SKM-1 (cell line): ENCODE measurements at regions not wholly inside any gene's neighbourhood (a gene's known extent, or its start where the extent isn't known, plus 50 kb on each side); places are given as distances from the start of the nearest gene placed in this dataset.
"Not testable (repeated sequence)": the region's sequence is repeated elsewhere in the genome, so short reads cannot be mapped to it uniquely, and the experiment has no call there.

ENCODE experiments used
- DNase-seq: peaks from one replicate; lab custom pipeline; 2025; ENCODE audit not compliant: unreplicated experiment; lab: John Stamatoyannopoulos, UW

- DNase-seq, result no peak
These were observed 209.6 kb downstream of the CDH26 start for GRCh38 chr20:60167812-60168211.

DNA sequence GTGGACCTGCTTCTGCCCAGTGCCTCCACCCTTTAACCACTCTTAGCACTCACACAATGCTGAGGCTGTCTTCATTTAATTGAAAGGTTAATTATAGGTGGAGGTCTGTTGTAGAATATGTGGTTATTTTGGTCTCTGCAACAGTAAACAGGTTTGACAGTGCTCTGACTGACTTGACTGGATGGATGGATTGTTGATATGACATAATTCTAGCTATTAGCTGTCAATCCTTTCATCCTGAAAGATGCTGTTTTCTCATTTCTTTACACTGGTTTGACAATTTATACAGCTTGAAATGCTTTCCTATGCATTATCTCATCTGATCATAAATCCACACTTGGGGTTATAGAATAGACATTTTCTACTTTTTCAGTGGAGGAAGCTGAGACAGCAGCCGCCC lies 210.7 kb downstream of the CDH26 start:
- no peak for DNase-seq

DNA sequence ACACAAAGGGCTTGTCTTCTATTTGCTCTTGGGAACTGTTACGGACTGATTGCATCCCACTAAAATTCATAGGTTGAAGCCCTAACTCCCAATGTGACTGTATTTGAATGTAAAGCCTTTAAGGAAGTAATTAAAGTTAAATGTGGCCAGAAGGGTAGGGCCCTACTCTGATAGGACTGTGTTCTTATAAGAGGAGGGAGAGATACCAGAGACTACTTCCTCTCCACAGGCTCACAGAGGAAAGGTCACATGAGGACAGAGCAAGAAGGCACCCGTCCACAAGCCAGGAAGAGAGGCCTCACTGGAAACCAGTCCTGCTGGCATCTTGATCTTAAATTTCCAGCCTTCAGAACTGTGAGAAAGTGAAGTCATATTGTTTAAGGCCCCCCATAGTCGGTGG lies 211.9 kb downstream of the CDH26 start:
- DNase-seq, result no peak

DNA sequence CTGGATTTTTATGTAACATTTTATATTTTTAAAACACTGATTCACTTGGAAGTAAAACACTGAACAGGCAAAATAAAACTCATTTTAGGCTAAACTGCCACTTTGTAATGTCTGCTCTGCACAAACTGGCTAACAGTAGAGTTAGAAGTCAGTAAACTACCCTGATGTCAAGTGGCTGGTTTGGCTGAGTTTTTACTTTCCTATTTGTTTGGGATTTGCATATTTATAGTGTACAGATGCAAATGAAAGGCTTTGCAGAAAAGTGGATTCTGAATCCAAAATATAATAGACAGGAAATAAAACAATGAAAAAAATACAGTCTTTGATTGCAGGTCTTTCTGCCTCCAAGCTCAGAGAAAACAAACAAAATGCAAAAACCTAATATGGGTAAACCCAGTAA lies 213.1 kb downstream of the CDH26 start:
- no peak for DNase-seq

DNA sequence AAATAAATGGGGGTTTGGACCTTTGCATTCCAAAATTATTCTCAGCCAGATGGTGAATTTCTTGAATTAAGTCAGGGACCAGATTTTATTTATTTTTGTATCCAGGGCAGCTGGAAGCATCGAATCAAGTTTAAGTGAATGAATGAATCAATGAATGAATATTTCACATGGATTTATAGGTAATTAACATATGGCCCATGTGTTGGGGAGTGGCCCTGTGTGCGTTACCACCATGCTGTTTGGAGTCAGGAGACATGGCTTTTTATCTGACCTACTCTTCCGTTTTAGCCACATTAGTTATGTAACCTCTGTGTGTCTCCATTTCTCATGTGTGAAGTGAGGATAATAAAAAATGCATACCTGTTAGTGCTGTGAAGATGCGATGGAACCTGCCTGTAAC lies 213.5 kb downstream of the CDH26 start:
- DNase-seq, result no peak

DNA sequence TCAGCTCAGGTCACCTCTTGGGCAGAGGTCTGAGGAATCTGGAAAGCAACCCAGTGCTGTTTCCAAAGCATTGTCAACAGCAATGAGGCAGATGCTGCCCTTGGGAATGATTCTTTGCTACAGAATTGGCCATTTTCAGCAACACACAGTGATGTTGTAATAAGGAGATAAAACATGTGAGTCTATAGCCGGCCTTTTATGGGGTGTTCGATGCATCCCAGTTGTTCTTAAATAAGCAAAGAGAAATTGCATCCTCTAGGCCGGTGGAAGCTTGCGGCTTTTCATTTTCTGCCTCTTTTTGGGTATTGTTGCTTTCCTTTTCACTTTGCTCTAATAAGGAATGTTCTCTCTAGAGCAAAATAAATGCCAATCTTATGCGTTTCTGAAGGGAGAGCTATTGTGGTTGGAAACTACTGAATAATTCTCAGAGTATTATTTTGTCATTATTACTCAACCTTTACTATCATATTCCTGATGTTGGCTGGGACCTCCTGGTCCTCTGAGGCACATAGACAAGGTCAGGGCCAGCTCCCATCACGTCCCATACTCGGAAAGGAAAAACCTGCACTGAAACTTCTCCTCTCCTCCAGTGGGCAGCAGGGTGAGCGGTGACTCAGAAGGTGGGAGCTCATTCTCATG lies 214.2 kb downstream of the CDH26 start:
- DNase-seq, result no peak

DNA sequence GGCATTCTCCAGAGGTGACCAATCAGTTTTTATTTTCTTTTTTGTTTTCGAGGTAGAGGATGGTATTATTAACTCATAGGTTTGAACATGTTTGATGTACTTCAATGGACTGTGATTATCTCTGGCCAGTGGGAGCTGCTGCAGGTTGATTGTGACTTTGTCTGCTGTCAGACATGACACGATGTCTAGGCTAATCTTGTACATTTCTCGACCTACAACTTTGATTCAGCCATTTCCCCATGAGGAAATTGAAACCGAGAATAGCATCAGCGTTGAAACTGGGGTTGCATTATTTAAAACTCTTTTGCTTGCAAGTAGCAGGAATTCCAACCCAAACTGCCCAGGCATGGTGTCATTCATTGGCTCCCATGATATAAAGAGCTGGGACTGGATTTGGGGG lies 218.9 kb downstream of the CDH26 start:
- DNase-seq, result no peak

GRCh38 chr20:60180986-60181385 lies 222.8 kb downstream of the CDH26 start:
- DNase-seq, result no peak

GRCh38 chr20:60186412-60186811 lies 228.2 kb downstream of the CDH26 start:
- DNase-seq, result no peak

DNA sequence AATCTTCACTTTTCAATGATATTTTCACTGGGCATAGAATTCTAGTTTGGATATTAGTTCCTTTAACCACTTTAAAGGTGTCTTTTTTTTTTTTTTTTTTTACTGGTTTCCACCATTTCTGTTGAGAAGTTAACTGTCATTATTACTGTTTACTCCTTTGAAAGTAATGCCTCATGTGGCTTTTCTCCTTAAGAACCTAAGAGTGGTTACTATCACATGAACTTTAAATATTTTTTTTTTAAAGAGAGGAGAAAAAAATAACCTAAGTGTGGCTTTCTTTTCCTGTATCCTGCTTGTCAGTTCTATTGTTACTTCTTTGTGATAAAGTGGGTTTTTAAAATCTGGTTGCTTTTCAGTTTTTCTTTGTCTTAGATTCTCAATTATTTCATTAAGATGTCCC lies 229.5 kb downstream of the CDH26 start:
- no peak for DNase-seq

DNA sequence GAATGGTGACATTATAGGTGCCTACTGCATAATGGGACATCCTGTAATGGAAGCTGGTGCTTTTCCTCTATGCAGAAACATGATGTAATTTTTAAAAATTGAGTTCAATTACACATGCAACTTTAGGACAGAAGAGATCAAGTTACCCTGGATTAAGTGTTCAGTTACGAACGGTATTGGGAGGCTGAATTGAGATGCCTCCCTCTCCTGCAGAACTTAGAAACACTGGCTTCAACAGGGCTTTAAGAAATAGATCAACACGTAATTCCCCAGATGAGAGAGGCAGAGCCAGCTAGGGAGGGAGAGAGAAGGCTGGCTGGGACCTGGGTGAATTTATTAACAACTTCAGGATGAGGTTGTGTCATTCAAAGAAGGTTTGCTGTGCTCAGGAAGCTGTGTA lies 232.8 kb downstream of the CDH26 start:
- no peak for DNase-seq

DNA sequence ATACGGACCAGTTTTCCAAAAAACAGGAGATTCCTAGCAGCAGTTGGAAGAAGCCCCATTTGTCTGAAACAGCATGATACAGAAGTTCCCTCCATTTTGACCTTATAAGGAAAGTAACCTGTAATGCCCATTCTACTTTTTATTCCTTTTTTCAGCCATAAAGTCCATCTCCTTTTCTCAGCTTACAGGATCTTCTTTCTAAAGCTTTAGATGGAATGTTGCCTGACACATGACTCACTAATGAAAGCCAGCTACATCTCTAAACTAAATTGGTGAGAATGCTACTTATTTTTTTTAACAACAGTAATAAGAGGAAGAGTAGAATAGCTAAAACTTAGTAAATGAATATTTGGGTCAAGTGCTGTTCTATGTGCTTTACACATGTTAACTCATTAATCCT lies 234.1 kb downstream of the CDH26 start:
- DNase-seq, result no peak

DNA sequence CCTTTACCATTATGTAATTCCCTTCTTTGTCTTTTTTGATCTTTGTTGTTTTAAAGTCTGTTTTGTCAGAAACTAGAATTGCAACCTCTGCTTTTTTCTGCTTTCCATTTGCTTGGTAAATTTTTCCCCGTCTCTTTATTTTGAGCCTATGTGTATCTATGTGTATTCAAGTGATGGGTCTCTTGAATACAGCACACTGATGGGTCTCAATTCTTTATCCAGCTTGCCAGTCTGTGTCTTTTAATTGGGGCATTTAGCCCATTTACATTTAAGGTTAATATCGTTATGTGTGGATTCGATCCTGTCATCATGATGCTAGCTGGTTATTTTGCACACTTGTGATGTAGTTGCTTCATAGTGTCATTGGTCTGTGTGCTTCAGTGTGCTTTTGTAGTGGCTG lies 240.9 kb downstream of the CDH26 start:
- DNase-seq, result not testable (repeated sequence)

GRCh38 chr20:60199866-60200265 lies 241.6 kb downstream of the CDH26 start:
- no peak for DNase-seq

- DNase-seq, result no peak
These were observed 242.2 kb downstream of the CDH26 start for GRCh38 chr20:60200305-60200918.

DNA sequence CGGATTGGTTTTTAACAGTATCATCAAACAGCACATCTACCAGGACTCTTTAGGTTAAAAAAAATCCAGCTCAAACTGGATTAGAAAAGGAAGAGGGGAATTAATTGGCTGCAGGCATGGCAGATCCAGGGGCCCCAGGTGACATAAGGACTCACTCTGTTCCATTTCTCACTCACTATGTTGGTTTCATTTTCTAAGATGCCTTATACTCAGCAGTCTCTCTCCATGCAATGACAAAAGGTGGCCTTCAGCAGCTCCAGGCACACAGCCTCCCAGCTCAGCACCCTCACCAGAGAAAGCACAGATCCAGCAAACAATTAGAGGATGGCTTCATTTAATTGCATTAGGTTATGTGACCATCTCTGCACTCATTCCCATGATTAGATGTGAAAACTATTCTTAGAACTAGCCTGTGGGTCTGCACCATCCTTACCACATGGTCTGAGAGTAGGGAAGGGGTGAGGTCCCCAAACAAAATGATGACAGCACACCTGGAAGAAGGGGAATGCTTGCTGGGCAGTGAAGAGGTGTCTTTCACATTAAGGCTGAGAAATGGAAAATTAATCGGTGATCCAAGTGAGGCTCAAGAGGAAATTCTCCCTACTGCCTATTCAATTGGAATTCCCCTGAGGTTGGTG lies 243.1 kb downstream of the CDH26 start:
- DNase-seq, result no peak

GRCh38 chr20:60202046-60202445 lies 243.8 kb downstream of the CDH26 start:
- no peak for DNase-seq

GRCh38 chr20:60203451-60203850 lies 245.2 kb downstream of the CDH26 start:
- no peak for DNase-seq

GRCh38 chr20:60204601-60205000 lies 246.4 kb downstream of the CDH26 start:
- no peak for DNase-seq

- DNase-seq, result peak; percentile 54
These were observed 248.0 kb downstream of the CDH26 start for GRCh38 chr20:60206259-60206658.

DNA sequence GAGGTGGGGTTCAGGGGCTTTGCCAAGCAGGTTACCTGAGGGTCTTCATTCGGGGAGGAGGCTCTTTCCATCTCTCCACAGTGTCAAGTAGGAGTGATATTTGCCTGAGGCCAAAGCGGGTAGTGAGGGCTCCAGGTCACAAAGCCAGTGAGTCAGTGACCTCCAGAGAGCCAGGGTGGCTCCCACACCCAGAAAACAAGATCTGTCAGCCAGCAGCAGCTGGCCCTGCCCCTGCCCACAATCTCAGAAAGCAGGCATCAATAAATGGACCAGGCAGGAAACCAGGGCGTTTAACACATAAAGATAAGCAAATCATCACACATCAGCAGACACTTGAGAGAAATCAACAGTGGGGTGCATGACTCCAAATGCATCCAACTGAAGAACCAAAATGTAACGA lies 250.8 kb downstream of the CDH26 start:
- DNase-seq, result no peak

GRCh38 chr20:60210779-60211617 lies 252.8 kb downstream of the CDH26 start:
- peak; percentile 41 for DNase-seq
